H1 (cell line): ENCODE measurements at regions not wholly inside any gene's neighbourhood (a gene's known extent, or its start where the extent isn't known, plus 50 kb on each side); places are given as distances from the start of the nearest gene placed in this dataset.

Experiments
- HDAC6 ChIP-seq: IDR thresholded peaks from one replicate; pipeline ENCODE4 v1.7.1; 2012; ENCODE audit warnings: low read depth, mild to moderate bottlenecking, inconsistent platforms, low read length, moderate library complexity
- RBBP5 ChIP-seq: IDR thresholded peaks from 2 replicates; pipeline ENCODE4 v1.7.1; 2012; ENCODE audit warnings: low read depth, mild to moderate bottlenecking, inconsistent platforms, low read length, moderate library complexity, borderline replicate concordance
- TBP ChIP-seq: IDR thresholded peaks from 2 replicates; pipeline ENCODE4 v1.6.1; 2011; ENCODE audit warnings: low read depth, low read length, improper control_type of control experiment

DNA sequence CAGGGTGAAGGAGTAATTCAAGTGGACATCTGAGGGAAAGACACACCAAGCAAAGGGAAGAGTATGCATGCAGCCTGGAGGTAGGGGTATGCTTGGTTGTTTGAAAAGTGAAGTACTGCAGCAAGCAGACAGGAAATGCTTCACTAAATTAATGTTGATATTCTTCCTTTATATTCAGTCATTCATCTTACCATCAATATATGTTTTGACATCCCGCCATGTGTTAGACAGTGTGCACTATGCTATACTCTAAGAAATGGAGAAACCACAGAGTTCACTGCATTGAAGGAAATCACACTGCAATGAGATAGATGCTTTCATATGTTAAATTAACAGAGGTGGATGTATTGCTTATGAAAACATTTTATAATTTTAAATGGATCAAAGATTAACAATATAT lies 82.9 kb downstream of the HSPA13 start (continued):
- no peak for TF ChIP-seq RBBP5
- no peak for TF ChIP-seq HDAC6
- no peak for TF ChIP-seq TBP
